ENCODE measurements at regions not wholly inside any gene's neighbourhood (a gene's known extent, or its start where the extent isn't known, plus 50 kb on each side); places are given as distances from the start of the nearest gene placed in this dataset.

- TF ChIP-seq POLR2A (IDR thresholded peaks at IDR 0.05; ENCODE audit: low read length) (no peak), GATA1 (IDR thresholded peaks at IDR 0.05; ENCODE audit: low read depth, low read length) (no peak)
Observed at GRCh38 chr6:84560436-84561390, 203.7 kb downstream of the TBX18 start.

Data from erythroblast (primary cell).